ENCODE measurements at regions not wholly inside any gene's neighbourhood (a gene's known extent, or its start where the extent isn't known, plus 50 kb on each side); places are given as distances from the start of the nearest gene placed in this dataset.
A peak's percentile ranks its signal among the peaks of the same experiment; 100 is the strongest.

DNA sequence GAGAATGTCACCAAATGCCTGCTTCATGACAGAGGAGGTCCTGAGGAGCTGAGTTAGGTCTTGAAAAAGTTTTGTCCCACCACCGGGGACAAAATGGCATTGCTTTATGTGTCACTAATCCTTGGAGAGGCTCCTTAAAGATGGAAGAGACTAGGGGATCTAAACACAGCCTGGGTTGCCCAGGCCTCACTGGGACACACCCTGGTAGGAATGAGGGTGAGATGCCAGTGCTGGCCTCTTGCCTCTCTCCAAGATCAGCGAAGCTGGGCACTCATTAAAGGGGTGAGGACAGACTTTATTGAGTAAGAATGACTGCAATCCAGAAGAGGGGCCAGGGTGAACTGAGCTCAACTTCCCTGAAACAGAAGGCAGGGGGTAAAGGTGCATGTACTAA is 58.5 kb upstream of the KLF13 start:
- H3K9me3 Mint-ChIP-seq, result no peaks in the 10 kb centered on the region

DNA sequence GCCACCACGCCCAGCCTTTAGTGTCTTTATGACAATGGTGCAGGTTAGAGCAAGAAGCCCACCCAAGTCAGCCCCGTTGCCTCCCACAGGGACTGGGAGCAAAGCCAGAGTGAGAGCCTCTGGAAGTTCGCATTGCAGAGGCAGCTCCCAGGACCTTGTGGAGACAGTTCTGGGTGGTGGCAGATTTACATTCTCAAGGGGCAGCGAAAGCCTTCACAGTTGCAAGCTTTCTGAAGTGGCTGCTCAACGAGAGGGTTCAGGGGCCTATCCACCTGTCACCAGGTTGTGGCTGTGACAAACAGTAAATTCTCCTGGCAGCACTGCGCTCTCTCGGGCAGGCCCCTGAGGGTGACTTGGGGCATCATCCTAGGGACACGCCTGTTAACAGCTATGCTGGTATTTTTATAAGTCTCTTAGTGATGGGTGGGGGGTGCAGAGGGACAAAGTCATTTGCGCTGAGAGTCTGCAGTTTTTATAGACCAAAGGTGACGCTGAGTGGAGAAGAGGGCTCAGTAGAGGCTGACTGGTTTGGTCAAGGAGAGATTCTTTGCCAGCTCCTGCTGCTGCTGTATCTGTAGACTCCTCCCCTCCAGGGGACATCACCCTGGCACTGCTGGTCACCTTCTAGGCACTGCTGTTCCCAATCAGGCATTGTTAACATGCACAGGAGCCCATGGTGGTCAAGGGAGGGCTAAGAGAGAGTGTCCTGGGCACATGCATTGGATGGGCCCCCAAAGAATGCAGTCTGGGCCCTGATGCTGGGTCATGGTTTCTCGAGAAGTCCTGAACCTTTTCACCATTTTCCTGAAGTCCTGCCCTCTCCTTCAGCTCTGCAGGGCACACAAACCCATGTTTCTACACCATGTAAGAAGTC is 57.5 kb upstream of the KLF13 start:
- Mint-ChIP-seq H3K27me3 (ENCODE audit: low read depth) (no peaks in the 10 kb centered on the region), H3K36me3 (no peaks in the 10 kb centered on the region), H3K9me3 (no peaks in the 10 kb centered on the region), H3K4me1 (peaks cover 17% of the 10 kb centered on the region), H3K4me3 (no peak overlapping the region), H3K27ac (no peak overlapping the region)
- ChIA-PET POLR2A (no interaction called here), CTCF (interaction anchor here (0.9 kb wide), 1 partner anchor 55 kb away, joined by 3 read pairs; no protein-coding TSS in a partner anchor)
- ATAC-seq, result no peak
- DNase-seq (ENCODE audit: low spot score), result peak; percentile 5
- TF ChIP-seq, protein P1, sequence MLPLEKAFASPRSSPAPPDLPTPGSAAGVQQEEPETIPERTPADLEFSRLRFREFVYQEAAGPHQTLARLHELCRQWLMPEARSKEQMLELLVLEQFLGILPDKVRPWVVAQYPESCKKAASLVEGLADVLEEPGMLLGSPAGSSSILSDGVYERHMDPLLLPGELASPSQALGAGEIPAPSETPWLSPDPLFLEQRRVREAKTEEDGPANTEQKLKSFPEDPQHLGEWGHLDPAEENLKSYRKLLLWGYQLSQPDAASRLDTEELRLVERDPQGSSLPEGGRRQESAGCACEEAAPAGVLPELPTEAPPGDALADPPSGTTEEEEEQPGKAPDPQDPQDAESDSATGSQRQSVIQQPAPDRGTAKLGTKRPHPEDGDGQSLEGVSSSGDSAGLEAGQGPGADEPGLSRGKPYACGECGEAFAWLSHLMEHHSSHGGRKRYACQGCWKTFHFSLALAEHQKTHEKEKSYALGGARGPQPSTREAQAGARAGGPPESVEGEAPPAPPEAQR (CRISPR knock-in tag; IDR thresholded peaks at IDR 0.05), result no peak
- no peak for TF ChIP-seq NFATC4 (CRISPR knock-in tag; IDR thresholded peaks at IDR 0.05)
- TF ChIP-seq, protein P2, sequence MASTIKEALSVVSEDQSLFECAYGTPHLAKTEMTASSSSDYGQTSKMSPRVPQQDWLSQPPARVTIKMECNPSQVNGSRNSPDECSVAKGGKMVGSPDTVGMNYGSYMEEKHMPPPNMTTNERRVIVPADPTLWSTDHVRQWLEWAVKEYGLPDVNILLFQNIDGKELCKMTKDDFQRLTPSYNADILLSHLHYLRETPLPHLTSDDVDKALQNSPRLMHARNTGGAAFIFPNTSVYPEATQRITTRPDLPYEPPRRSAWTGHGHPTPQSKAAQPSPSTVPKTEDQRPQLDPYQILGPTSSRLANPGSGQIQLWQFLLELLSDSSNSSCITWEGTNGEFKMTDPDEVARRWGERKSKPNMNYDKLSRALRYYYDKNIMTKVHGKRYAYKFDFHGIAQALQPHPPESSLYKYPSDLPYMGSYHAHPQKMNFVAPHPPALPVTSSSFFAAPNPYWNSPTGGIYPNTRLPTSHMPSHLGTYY (CRISPR knock-in tag; IDR thresholded peaks at IDR 0.05), result no peak
- no peak for TF ChIP-seq MYBL2 (CRISPR knock-in tag; IDR thresholded peaks at IDR 0.05)
- no peak for TF ChIP-seq JAZF1 (CRISPR knock-in tag; IDR thresholded peaks at IDR 0.05)
- no peak for TF ChIP-seq ETV6 (CRISPR knock-in tag; IDR thresholded peaks at IDR 0.05)
- TF ChIP-seq TP53 (CRISPR knock-in tag; IDR thresholded peaks at IDR 0.05), result no peak
- TF ChIP-seq SMAD4 (CRISPR knock-in tag; IDR thresholded peaks at IDR 0.05), result no peak
- TF ChIP-seq FOXJ3 (CRISPR knock-in tag; IDR thresholded peaks at IDR 0.05; ENCODE audit: borderline replicate concordance), result no peak

More for the DNA sequence above, 58.5 kb upstream of the KLF13 start:
- ChIA-PET POLR2A (no interaction called here), CTCF (interaction anchor here (0.9 kb wide), 1 partner anchor 54 kb away, joined by 3 read pairs; no protein-coding TSS in a partner anchor)
- ATAC-seq (no peak), DNase-seq (ENCODE audit: low spot score) (peak; percentile 2)
- H3K4me3 Mint-ChIP-seq, result no peak overlapping the region
- peaks cover 13% of the 10 kb centered on the region for H3K4me1 Mint-ChIP-seq
- H3K36me3 Mint-ChIP-seq, result no peaks in the 10 kb centered on the region
- no peak for TF ChIP-seq ZNF263 (CRISPR knock-in tag; IDR thresholded peaks at IDR 0.05; ENCODE audit: low read depth)
- TF ChIP-seq, protein P3, sequence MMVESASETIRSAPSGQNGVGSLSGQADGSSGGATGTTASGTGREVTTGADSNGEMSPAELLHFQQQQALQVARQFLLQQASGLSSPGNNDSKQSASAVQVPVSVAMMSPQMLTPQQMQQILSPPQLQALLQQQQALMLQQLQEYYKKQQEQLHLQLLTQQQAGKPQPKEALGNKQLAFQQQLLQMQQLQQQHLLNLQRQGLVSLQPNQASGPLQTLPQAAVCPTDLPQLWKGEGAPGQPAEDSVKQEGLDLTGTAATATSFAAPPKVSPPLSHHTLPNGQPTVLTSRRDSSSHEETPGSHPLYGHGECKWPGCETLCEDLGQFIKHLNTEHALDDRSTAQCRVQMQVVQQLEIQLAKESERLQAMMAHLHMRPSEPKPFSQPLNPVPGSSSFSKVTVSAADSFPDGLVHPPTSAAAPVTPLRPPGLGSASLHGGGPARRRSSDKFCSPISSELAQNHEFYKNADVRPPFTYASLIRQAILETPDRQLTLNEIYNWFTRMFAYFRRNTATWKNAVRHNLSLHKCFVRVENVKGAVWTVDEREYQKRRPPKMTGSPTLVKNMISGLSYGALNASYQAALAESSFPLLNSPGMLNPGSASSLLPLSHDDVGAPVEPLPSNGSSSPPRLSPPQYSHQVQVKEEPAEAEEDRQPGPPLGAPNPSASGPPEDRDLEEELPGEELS (CRISPR knock-in tag; IDR thresholded peaks at IDR 0.05), result no peak
- no peak for TF ChIP-seq NR1H2 (CRISPR knock-in tag; IDR thresholded peaks at IDR 0.05)
- TF ChIP-seq, protein P4, sequence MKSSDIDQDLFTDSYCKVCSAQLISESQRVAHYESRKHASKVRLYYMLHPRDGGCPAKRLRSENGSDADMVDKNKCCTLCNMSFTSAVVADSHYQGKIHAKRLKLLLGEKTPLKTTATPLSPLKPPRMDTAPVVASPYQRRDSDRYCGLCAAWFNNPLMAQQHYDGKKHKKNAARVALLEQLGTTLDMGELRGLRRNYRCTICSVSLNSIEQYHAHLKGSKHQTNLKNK (CRISPR knock-in tag; IDR thresholded peaks at IDR 0.05), result no peak
- no peak for TF ChIP-seq CBFB (CRISPR knock-in tag; IDR thresholded peaks at IDR 0.05; ENCODE audit: low read depth)
- no peak for TF ChIP-seq EMX1 (CRISPR knock-in tag; IDR thresholded peaks at IDR 0.05)
- TF ChIP-seq NFYB (CRISPR knock-in tag; conservative IDR thresholded peaks at IDR 0.05; ENCODE audit: low read depth), result no peak
- TF ChIP-seq, protein P5, sequence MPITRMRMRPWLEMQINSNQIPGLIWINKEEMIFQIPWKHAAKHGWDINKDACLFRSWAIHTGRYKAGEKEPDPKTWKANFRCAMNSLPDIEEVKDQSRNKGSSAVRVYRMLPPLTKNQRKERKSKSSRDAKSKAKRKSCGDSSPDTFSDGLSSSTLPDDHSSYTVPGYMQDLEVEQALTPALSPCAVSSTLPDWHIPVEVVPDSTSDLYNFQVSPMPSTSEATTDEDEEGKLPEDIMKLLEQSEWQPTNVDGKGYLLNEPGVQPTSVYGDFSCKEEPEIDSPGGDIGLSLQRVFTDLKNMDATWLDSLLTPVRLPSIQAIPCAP (CRISPR knock-in tag; IDR thresholded peaks at IDR 0.05), result no peak
- TF ChIP-seq JAZF1 (CRISPR knock-in tag; IDR thresholded peaks at IDR 0.05), result no peak
- no peak for TF ChIP-seq SMAD3 (CRISPR knock-in tag; IDR thresholded peaks at IDR 0.05; ENCODE audit: borderline replicate concordance)
- TF ChIP-seq, protein P6, sequence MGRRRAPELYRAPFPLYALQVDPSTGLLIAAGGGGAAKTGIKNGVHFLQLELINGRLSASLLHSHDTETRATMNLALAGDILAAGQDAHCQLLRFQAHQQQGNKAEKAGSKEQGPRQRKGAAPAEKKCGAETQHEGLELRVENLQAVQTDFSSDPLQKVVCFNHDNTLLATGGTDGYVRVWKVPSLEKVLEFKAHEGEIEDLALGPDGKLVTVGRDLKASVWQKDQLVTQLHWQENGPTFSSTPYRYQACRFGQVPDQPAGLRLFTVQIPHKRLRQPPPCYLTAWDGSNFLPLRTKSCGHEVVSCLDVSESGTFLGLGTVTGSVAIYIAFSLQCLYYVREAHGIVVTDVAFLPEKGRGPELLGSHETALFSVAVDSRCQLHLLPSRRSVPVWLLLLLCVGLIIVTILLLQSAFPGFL (CRISPR knock-in tag; IDR thresholded peaks at IDR 0.05; ENCODE audit: borderline replicate concordance), result no peak
- TF ChIP-seq, protein P7, sequence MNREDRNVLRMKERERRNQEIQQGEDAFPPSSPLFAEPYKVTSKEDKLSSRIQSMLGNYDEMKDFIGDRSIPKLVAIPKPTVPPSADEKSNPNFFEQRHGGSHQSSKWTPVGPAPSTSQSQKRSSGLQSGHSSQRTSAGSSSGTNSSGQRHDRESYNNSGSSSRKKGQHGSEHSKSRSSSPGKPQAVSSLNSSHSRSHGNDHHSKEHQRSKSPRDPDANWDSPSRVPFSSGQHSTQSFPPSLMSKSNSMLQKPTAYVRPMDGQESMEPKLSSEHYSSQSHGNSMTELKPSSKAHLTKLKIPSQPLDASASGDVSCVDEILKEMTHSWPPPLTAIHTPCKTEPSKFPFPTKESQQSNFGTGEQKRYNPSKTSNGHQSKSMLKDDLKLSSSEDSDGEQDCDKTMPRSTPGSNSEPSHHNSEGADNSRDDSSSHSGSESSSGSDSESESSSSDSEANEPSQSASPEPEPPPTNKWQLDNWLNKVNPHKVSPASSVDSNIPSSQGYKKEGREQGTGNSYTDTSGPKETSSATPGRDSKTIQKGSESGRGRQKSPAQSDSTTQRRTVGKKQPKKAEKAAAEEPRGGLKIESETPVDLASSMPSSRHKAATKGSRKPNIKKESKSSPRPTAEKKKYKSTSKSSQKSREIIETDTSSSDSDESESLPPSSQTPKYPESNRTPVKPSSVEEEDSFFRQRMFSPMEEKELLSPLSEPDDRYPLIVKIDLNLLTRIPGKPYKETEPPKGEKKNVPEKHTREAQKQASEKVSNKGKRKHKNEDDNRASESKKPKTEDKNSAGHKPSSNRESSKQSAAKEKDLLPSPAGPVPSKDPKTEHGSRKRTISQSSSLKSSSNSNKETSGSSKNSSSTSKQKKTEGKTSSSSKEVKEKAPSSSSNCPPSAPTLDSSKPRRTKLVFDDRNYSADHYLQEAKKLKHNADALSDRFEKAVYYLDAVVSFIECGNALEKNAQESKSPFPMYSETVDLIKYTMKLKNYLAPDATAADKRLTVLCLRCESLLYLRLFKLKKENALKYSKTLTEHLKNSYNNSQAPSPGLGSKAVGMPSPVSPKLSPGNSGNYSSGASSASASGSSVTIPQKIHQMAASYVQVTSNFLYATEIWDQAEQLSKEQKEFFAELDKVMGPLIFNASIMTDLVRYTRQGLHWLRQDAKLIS (CRISPR knock-in tag; IDR thresholded peaks at IDR 0.05; ENCODE audit: borderline replicate concordance), result no peak
- no peak for TF ChIP-seq ZNF232 (CRISPR knock-in tag; IDR thresholded peaks at IDR 0.05)
- TF ChIP-seq, protein P8, sequence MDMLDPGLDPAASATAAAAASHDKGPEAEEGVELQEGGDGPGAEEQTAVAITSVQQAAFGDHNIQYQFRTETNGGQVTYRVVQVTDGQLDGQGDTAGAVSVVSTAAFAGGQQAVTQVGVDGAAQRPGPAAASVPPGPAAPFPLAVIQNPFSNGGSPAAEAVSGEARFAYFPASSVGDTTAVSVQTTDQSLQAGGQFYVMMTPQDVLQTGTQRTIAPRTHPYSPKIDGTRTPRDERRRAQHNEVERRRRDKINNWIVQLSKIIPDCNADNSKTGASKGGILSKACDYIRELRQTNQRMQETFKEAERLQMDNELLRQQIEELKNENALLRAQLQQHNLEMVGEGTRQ (CRISPR knock-in tag; IDR thresholded peaks at IDR 0.05), result no peak
- no peaks in the 10 kb centered on the region for H3K27me3 Mint-ChIP-seq (ENCODE audit: low read depth)
- H3K27ac Mint-ChIP-seq, result no peak overlapping the region

Data from WTC11 (cell line).